Heart left ventricle (tissue), 16 donors: ENCODE measurements at regions not wholly inside any gene's neighbourhood (a gene's known extent, or its start where the extent isn't known, plus 50 kb on each side); places are given as distances from the start of the nearest gene placed in this dataset.

Experiments used
- ATAC-seq, 4 donors: fragments of 200-7000 bp; cut with Tn5 transposase; one replicate each; pipeline ENCODE4 v1.9.1; 2020 to 2022; ENCODE audit warnings: moderate library complexity in 4 of 4, mild to moderate bottlenecking in 3 of 4, moderate number of reproducible peaks in 1 of 4
- DNase-seq, 5 donors: peaks; one replicate each; pipeline ENCODE4 v3.0.0-alpha.2; 2020
- H3K27ac ChIP-seq, 12 donors: fragments of 200-600 bp; sonication (generic) in 4 of 12; one replicate each; pipeline versions ENCODE4 v1.5.0 to v1.8.0; 2016 to 2022; ENCODE audit warnings: mild to moderate bottlenecking in 2 of 12
- H3K27me3 ChIP-seq, 9 donors: fragments of 200-600 bp; sonication (generic) in 2 of 9; one replicate each; pipeline versions ENCODE4 v1.5.1 to v1.8.0; 2016 to 2022; ENCODE audit warnings: mild to moderate bottlenecking in 3 of 9
- H3K36me3 ChIP-seq, 9 donors: fragments of 200-600 bp; sonication (generic) in 2 of 9; one replicate each; pipeline versions ENCODE4 v1.5.0 to v1.8.0; 2018 to 2022; ENCODE audit warnings: mild to moderate bottlenecking in 2 of 9
- H3K4me1 ChIP-seq, 12 donors: fragments of 200-600 bp; sonication (generic) in 4 of 12; one replicate each; pipeline versions ENCODE4 v1.5.0 to v1.8.0; 2016 to 2022; ENCODE audit warnings: mild to moderate bottlenecking in 3 of 12
- H3K4me3 ChIP-seq, 12 donors: fragments of 200-600 bp; sonication (generic) in 4 of 12; one replicate each; pipeline versions ENCODE4 v1.5.0 to v1.8.0; 2017 to 2022; ENCODE audit warnings: mild to moderate bottlenecking in 9 of 12, moderate library complexity in 4 of 12
- H3K9me3 ChIP-seq, 12 donors: fragments of 200-600 bp; sonication (generic) in 4 of 12; one replicate each; pipeline versions ENCODE4 v1.5.0 to v1.8.0; 2016 to 2022; ENCODE audit warnings: mild to moderate bottlenecking in 1 of 12
- CTCF ChIP-seq, 12 donors: fragments of 200-600 bp; sonication (generic) in 4 of 12; IDR thresholded peaks; one replicate each; pipeline versions ENCODE4 v1.5.0 to v1.8.0; 2018 to 2022; ENCODE audit warnings: antibody characterized with exemption in 12 of 12, mild to moderate bottlenecking in 5 of 12
- POLR2A ChIP-seq, 2 donors: fragments of 450-650 bp; IDR thresholded peaks; one replicate each; pipeline ENCODE4 v1.6.1; 2017; ENCODE audit warnings: antibody characterized with exemption in 2 of 2, mild to moderate bottlenecking in 2 of 2, moderate library complexity in 2 of 2
- WGBS, 4 donors: extraction: QIAGEN DNeasy Blood & Tissue Kit in 2 of 4; methylation state at CpG; one replicate each; pipeline versions ENCODE4 v1.1.5 to v1.1.7; 2013 to 2018; 5-methylcytosine and 5-hydroxymethylcytosine counted together
- intact Hi-C, 10 donors: fragments of 100-400 bp; cut with DNase I; formaldehyde crosslinking; loops; one replicate each; pipeline versions ENCODE4 v1.11.1 to v1.14.2; 2022
- donor health status: ischemic (EF 13 %, LVEDD 7.1; RV severe dilation, severe dysfunction).
- donor health status: healthy with polysubstance abuse.
- donor health status: DM: no; HTN: yes; CAD: no.
- donor health status: DM: no; HTN: no; CAD: no.
- donor health status: ischemic (EF 25% LVEDD 6.9; RV normal size, moderate dysfunction).
- donor health status: ischemic (EF 25% LVEDD 5.7; RV mildly dilated, moderate dysfunction).
- donor health status: healthy.
- donor health status: DM: yes; HTN: yes; CAD: no.
- donor health status: ischemic (EF 35%, LVEDD 5.7; RV mildly dilated, moderate dysfunction).
- donor health status: nonischemic (EF 11% LVEDD 7.7; RV severe dilation, severe dysfunction).
- donor health status: DM: yes; HTN: yes; CAD: no.
- donor health status: PGD.
- donor health status: ischemic (EF 29% LVEDD 5.4; RV normal size, mild dysfunction).
- donor health status: nonischemic (EF 23%, LVEDD 6.1; RV moderate dilation, normal function).

GRCh38 chr5:96530901-96531300, 97.9 kb upstream of the PCSK1 start:
- Histone ChIP-seq H3K36me3 (no peaks in the 10 kb centered on the region), H3K27me3 (no peaks in the 10 kb centered on the region), H3K4me1 (peaks cover 0 to 4% (median 0%) of the 10 kb centered on the region in 12 donors), H3K4me3 (no peak overlapping the region), H3K27ac (no peak overlapping the region), H3K9me3 (no peaks in the 10 kb centered on the region)
- intact Hi-C loops: no loop called here
- DNase-seq (no peak), ATAC-seq (no peak)
- TF ChIP-seq POLR2A (IDR thresholded peaks at IDR 0.05): no peak
- TF ChIP-seq CTCF (IDR thresholded peaks at IDR 0.05): no peak

- H3K4me1 ChIP-seq: peaks cover 0 to 17% (median 0%) of the 10 kb centered on the region in 12 donors
- no peaks in the 10 kb centered on the region for H3K9me3 ChIP-seq
- DNase-seq: no peak
- no peak for TF ChIP-seq CTCF (IDR thresholded peaks at IDR 0.05)
- no peak for TF ChIP-seq POLR2A (IDR thresholded peaks at IDR 0.05)
- intact Hi-C loops: no loop called here
- no peak overlapping the region for H3K27ac ChIP-seq
- no peak overlapping the region for H3K4me3 ChIP-seq
- no peaks in the 10 kb centered on the region for H3K36me3 ChIP-seq
- H3K27me3 ChIP-seq: no peaks in the 10 kb centered on the region
- no peak for ATAC-seq
- WGBS, 4 donors: 87 to 94% (median 92%) methylated on average over 4 of the region's 4 CpGs
Observed at GRCh38 chr5:96533371-96533770, 100.3 kb upstream of the PCSK1 start.

GRCh38 chr5:96537386-96537785, 104.3 kb upstream of the PCSK1 start:
- H3K4me3 ChIP-seq: no peak overlapping the region
- H3K4me1 ChIP-seq: peaks cover 0 to 18% (median 0%) of the 10 kb centered on the region in 12 donors
- intact Hi-C loops: no loop called here
- TF ChIP-seq POLR2A (IDR thresholded peaks at IDR 0.05) (no peak), CTCF (IDR thresholded peaks at IDR 0.05) (no peak)
- DNase-seq (no peak), ATAC-seq (peak in 1 of 4 donors; percentile 33)
- 38 to 55% (median 47%) methylated on average over 3 of the region's 3 CpGs for WGBS, 4 donors
- H3K36me3 ChIP-seq: no peaks in the 10 kb centered on the region
- H3K27ac ChIP-seq: peak overlapping the region in 1 of 12 donors; percentile 60
- H3K9me3 ChIP-seq: no peaks in the 10 kb centered on the region
- no peaks in the 10 kb centered on the region for H3K27me3 ChIP-seq

- Histone ChIP-seq H3K9me3 (peaks cover 0 to 2% (median 0%) of the 10 kb centered on the region in 12 donors), H3K36me3 (no peaks in the 10 kb centered on the region), H3K27me3 (no peaks in the 10 kb centered on the region), H3K4me1 (peaks cover 0 to 18% (median 0%) of the 10 kb centered on the region in 12 donors), H3K4me3 (no peak overlapping the region), H3K27ac (no peak overlapping the region)
- no peak for ATAC-seq
- 86 to 93% (median 89%) methylated on average over 1 of the region's 1 CpG for WGBS, 4 donors
- TF ChIP-seq CTCF (IDR thresholded peaks at IDR 0.05) (no peak), POLR2A (IDR thresholded peaks at IDR 0.05) (no peak)
- no peak for DNase-seq
- intact Hi-C loops: no loop called here
Observed at GRCh38 chr5:96538808-96539250, 105.8 kb upstream of the PCSK1 start.
